Nephron progenitor cell (in vitro differentiated cells): ENCODE measurements at regions not wholly inside any gene's neighbourhood (a gene's known extent, or its start where the extent isn't known, plus 50 kb on each side); places are given as distances from the start of the nearest gene placed in this dataset.
"Not testable (repeated sequence)": the region's sequence is repeated elsewhere in the genome, so short reads cannot be mapped to it uniquely, and the experiment has no call there.

Experiments used
- DNase-seq: peaks from one replicate; pipeline ENCODE4 v3.0.0; 2021
- H3K27ac Mint-ChIP-seq: 2 replicates; pipeline ENCODE4 v1.8.0; 2021; ENCODE audit warnings: mild to moderate bottlenecking, moderate library complexity, mixed read lengths
- H3K27me3 Mint-ChIP-seq: 2 replicates; pipeline ENCODE4 v1.8.0; 2021; ENCODE audit warnings: mild to moderate bottlenecking, low read depth, mixed read lengths; ENCODE audit not compliant: poor library complexity
- H3K36me3 Mint-ChIP-seq: 2 replicates; pipeline ENCODE4 v1.8.0; 2021; ENCODE audit warnings: low read depth, mixed read lengths
- H3K4me1 Mint-ChIP-seq: 2 replicates; pipeline ENCODE4 v1.8.0; 2021; ENCODE audit warnings: mixed read lengths
- H3K4me3 Mint-ChIP-seq: 2 replicates; pipeline ENCODE4 v1.8.0; 2021; ENCODE audit warnings: mild to moderate bottlenecking, moderate library complexity, mixed read lengths
- H3K9me3 Mint-ChIP-seq: 2 replicates; pipeline ENCODE4 v1.8.0; 2021; ENCODE audit warnings: mild to moderate bottlenecking, moderate library complexity, mixed read lengths
- CTCF ChIP-seq: fragments of 200-600 bp; sonication (generic); IDR thresholded peaks from 2 replicates; pipeline ENCODE4 v1.5.0; 2021; ENCODE audit warnings: antibody characterized with exemption

DNA sequence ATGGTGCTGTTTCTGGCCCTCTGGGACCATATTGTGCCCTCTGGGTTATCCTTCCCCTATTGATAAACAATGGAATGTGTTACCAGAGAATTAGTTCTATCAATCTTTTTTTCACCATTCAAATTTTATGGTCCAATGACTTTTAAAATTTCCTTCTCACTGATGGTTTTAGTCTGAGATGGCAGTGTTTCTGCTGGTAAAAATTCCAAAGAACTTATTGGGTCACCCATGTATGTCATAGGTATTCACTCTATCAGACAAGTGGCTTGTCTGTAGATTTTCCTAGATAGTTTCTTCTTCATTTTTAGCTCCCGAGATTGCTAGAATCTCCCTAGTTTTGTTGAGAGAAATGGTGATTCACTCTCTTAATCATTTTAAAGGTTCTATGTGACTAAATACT is 357.2 kb upstream of the RGS17 start:
- no peaks in the 10 kb centered on the region for H3K27me3 Mint-ChIP-seq
- no peak overlapping the region for H3K27ac Mint-ChIP-seq
- no peak for TF ChIP-seq CTCF
- H3K4me3 Mint-ChIP-seq: no peak overlapping the region
- H3K36me3 Mint-ChIP-seq: no peaks in the 10 kb centered on the region
- DNase-seq: no peak
- H3K9me3 Mint-ChIP-seq: peaks cover 17% of the 10 kb centered on the region
- peaks cover 6% of the 10 kb centered on the region for H3K4me1 Mint-ChIP-seq

GRCh38 chr6:153485072-153485471 is 354.0 kb upstream of the RGS17 start:
- Mint-ChIP-seq H3K4me1 (no peaks in the 10 kb centered on the region), H3K4me3 (no peak overlapping the region), H3K27me3 (no peaks in the 10 kb centered on the region), H3K9me3 (peaks cover 18% of the 10 kb centered on the region), H3K36me3 (no peaks in the 10 kb centered on the region), H3K27ac (no peak overlapping the region)
- no peak for TF ChIP-seq CTCF
- no peak for DNase-seq

DNA sequence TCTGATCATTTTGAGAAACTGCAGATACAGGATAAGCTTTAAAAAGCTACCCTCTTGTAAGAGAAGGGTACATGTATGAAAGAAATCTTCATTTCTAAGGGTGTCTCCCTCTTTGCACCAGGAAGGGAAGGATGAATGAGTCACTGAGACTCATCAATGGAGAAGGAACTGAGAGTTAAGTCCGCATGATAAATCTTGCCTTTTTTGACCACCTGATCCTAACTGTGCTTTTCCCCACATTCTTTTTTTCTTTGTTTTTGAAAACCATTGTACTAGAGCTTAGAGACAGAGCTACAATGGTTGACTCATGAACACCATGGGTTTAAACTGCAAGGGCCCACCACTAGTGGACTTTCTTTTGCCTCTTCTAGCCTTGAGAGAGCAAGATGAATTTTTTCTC is 353.0 kb upstream of the RGS17 start:
- Mint-ChIP-seq H3K27ac (no peak overlapping the region), H3K9me3 (peaks cover 12% of the 10 kb centered on the region), H3K4me1 (no peaks in the 10 kb centered on the region), H3K36me3 (no peaks in the 10 kb centered on the region), H3K27me3 (no peaks in the 10 kb centered on the region), H3K4me3 (no peak overlapping the region)
- no peak for DNase-seq
- no peak for TF ChIP-seq CTCF

DNA sequence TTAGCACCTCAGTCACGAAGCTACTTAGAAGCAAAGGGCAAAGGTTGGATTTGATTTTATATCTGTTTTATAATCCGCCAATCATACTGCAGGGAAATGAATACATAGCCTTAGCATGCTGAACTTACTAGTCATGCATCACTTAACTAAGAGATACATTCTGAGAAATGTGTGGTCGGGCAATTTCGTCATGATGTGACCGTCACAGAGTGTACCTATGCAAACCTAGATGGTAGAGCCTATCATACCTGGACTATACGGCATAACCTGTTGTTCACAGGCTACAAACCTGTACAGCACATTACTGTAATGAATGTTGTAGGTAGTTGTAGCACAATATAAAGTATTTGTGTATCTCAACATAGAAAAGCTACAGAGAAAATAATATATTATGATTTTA is 345.2 kb upstream of the RGS17 start:
- Mint-ChIP-seq H3K27me3 (no peaks in the 10 kb centered on the region), H3K4me3 (no peak overlapping the region)
- no peak for TF ChIP-seq CTCF

DNA sequence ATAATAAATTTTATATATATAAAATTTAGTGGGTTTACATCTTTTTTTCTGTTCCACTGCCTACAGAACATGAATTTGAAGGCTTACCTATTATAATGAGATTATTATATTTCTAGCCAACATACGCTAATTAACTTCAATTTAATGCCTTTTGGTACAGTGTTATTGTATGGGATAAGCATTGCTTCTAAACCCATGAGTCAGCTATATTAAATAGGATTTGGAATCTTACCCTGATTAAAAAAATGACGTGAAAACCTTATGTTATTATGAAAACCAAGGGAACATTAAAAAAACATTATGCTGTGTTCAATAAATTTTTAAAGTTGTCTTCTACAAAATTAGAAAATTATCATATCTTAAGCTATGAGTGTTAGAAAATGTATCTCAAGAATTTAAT is 334.0 kb upstream of the RGS17 start:
- TF ChIP-seq CTCF: no peak
- H3K27me3 Mint-ChIP-seq: peaks cover 4% of the 10 kb centered on the region
- peaks cover 3% of the 10 kb centered on the region for H3K9me3 Mint-ChIP-seq
- no peak overlapping the region for H3K4me3 Mint-ChIP-seq
- no peak overlapping the region for H3K27ac Mint-ChIP-seq
- H3K36me3 Mint-ChIP-seq: no peaks in the 10 kb centered on the region
- no peak for DNase-seq
- H3K4me1 Mint-ChIP-seq: no peaks in the 10 kb centered on the region

More for the DNA sequence above, 345.2 kb upstream of the RGS17 start:
- no peaks in the 10 kb centered on the region for H3K36me3 Mint-ChIP-seq
- no peak for DNase-seq
- no peaks in the 10 kb centered on the region for H3K4me1 Mint-ChIP-seq
- no peaks in the 10 kb centered on the region for H3K9me3 Mint-ChIP-seq
- H3K27ac Mint-ChIP-seq: no peak overlapping the region

- Mint-ChIP-seq H3K9me3 (peaks cover 26% of the 10 kb centered on the region), H3K36me3 (no peaks in the 10 kb centered on the region), H3K27ac (no peak overlapping the region), H3K4me3 (no peak overlapping the region), H3K27me3 (no peaks in the 10 kb centered on the region), H3K4me1 (no peaks in the 10 kb centered on the region)
- no peak for DNase-seq
- no peak for TF ChIP-seq CTCF
Measured at GRCh38 chr6:153449279-153449678, 318.2 kb upstream of the RGS17 start.

GRCh38 chr6:153442749-153443148 is 311.7 kb upstream of the RGS17 start:
- H3K27me3 Mint-ChIP-seq, H3K36me3 Mint-ChIP-seq, H3K27ac Mint-ChIP-seq, DNase-seq, H3K4me3 Mint-ChIP-seq, H3K4me1 Mint-ChIP-seq: not testable (repeated sequence)
- peaks cover 38% of the 10 kb centered on the region for H3K9me3 Mint-ChIP-seq
